SK-N-SH (cell line): ENCODE measurements at regions not wholly inside any gene's neighbourhood (a gene's known extent, or its start where the extent isn't known, plus 50 kb on each side); places are given as distances from the start of the nearest gene placed in this dataset.

Experiments
- CTCF ChIA-PET: fragments of 300-600, 350-600 bp; formaldehyde crosslinking; extraction: SDS; loops from one replicate; lab custom pipeline; 2021; lab: Yijun Ruan, JAX
- POLR2A ChIA-PET: fragments of 350-600 bp; sonication (Branson Sonifier 250); formaldehyde crosslinking; extraction: SDS; loops from one replicate; lab custom pipeline; 2020; ENCODE audit warnings: antibody characterized with exemption, inconsistent platforms; lab: Yijun Ruan, JAX
- DNase-seq: peaks from one replicate; pipeline ENCODE4 v3.0.0; 2012
- H2AFZ ChIP-seq: fragments of 200-600 bp; sonication (generic); 2 replicates; pipeline ENCODE4 v1.8.1; 2016; ENCODE audit warnings: antibody characterized with exemption, mild to moderate bottlenecking, low read depth
- H3F3A ChIP-seq: fragments of 200-600 bp; sonication (generic); replicated peaks from 2 replicates; pipeline ENCODE3; 2016; ENCODE audit warnings: antibody characterized with exemption, mild to moderate bottlenecking; ENCODE audit not compliant: insufficient read depth
- H3K27ac ChIP-seq, 2 experiments: fragments of 200-500 bp in 1 of 2; fragments of 200-600 bp in 1 of 2; sonication (Bioruptor generic) in 1 of 2; sonication (generic), shearing (Covaris generic) in 1 of 2; 2 replicates each; pipeline versions ENCODE4 v1.5.1 to v1.6.1; 2014 to 2016; ENCODE audit warnings: low read depth in 2 of 2, inconsistent platforms in 1 of 2, low read length in 1 of 2, mild to moderate bottlenecking in 1 of 2, mixed read lengths in 1 of 2
- H3K27me3 ChIP-seq: fragments of 200-600 bp; sonication (generic), shearing (Covaris generic); 2 replicates; pipeline ENCODE4 v1.6.1; 2016; ENCODE audit warnings: mixed run types; ENCODE audit not compliant: insufficient read depth
- H3K36me3 ChIP-seq, 2 experiments: fragments of 200-500 bp in 1 of 2; fragments of 200-600 bp in 1 of 2; sonication (Bioruptor generic) in 1 of 2; sonication (generic) in 1 of 2; replicated peaks in 1 of 2; 2 replicates each; pipeline versions ENCODE3 to v1.5.1; 2014 to 2016; ENCODE audit warnings: low read length in 1 of 2, mild to moderate bottlenecking in 1 of 2; ENCODE audit not compliant: insufficient read depth in 2 of 2, control insufficient read depth in 1 of 2
- H3K4me1 ChIP-seq, 2 experiments: fragments of 200-500 bp in 1 of 2; fragments of 200-600 bp in 1 of 2; sonication (Bioruptor generic) in 1 of 2; sonication (generic), shearing (Covaris generic) in 1 of 2; 2 replicates each; pipeline versions ENCODE4 v1.5.1 to v1.6.1; 2014 to 2016; ENCODE audit warnings: low read depth in 1 of 2, low read length in 1 of 2, mixed run types in 1 of 2; ENCODE audit not compliant: insufficient read depth in 2 of 2, control insufficient read depth in 1 of 2
- H3K4me2 ChIP-seq: fragments of 200-600 bp; sonication (generic), shearing (Covaris generic); 2 replicates; pipeline ENCODE4 v1.6.1; 2017; ENCODE audit warnings: mixed run types
- H3K4me3 ChIP-seq, 2 experiments: fragments of 200-500 bp in 1 of 2; fragments of 200-600 bp in 1 of 2; sonication (Bioruptor generic) in 1 of 2; sonication (generic), shearing (Covaris generic) in 1 of 2; 2 replicates each; pipeline versions ENCODE4 v1.5.1 to v1.8.1; 2014 to 2016; ENCODE audit warnings: low read depth in 2 of 2, inconsistent platforms in 1 of 2, low read length in 1 of 2, mild to moderate bottlenecking in 1 of 2, mixed read lengths in 1 of 2, moderate library complexity in 1 of 2
- H3K79me2 ChIP-seq: fragments of 200-600 bp; sonication (generic); 2 replicates; pipeline ENCODE4 v1.8.1; 2017; ENCODE audit warnings: mild to moderate bottlenecking; ENCODE audit not compliant: insufficient read depth
- H3K9ac ChIP-seq: fragments of 200-600 bp; sonication (generic); 2 replicates; pipeline ENCODE4 v1.6.1; 2017; ENCODE audit warnings: mixed run types
- H3K9me2 ChIP-seq: fragments of 200-600 bp; sonication (generic); 2 replicates; pipeline ENCODE4 v1.6.1; 2017; ENCODE audit warnings: mixed run types
- H3K9me3 ChIP-seq: fragments of 200-600 bp; sonication (generic); 2 replicates; pipeline ENCODE4 v1.6.1; 2017; ENCODE audit warnings: mixed run types, mild to moderate bottlenecking, moderate library complexity
- H4K20me1 ChIP-seq: fragments of 200-600 bp; sonication (generic); 2 replicates; pipeline ENCODE4 v1.6.1; 2017; ENCODE audit warnings: mild to moderate bottlenecking, mixed run types; ENCODE audit not compliant: insufficient read depth
- CTCF ChIP-seq: fragments of 200-600 bp; sonication (generic); IDR thresholded peaks from 2 replicates; pipeline ENCODE4 v1.6.1; 2017; ENCODE audit warnings: antibody characterized with exemption, mild to moderate bottlenecking, moderate library complexity
- ELF1 ChIP-seq: IDR thresholded peaks from 2 replicates; pipeline ENCODE4 v1.4.0; 2012
- EZH2phosphoT487 ChIP-seq: fragments of 200-600 bp; sonication (generic); IDR thresholded peaks from 2 replicates; pipeline ENCODE4 v1.6.1; 2017; ENCODE audit warnings: low read depth, mixed run types, mild to moderate bottlenecking, antibody characterized with exemption, moderate library complexity, borderline replicate concordance
- FOSL2 ChIP-seq: IDR thresholded peaks from 2 replicates; pipeline ENCODE4 v1.4.0; 2012; ENCODE audit warnings: low read depth, mild to moderate bottlenecking, moderate library complexity, borderline replicate concordance
- FOXM1 ChIP-seq: IDR thresholded peaks from 2 replicates; pipeline ENCODE4 v1.4.0; 2012; ENCODE audit warnings: low read depth, mild to moderate bottlenecking
- GABPA ChIP-seq: IDR thresholded peaks from 2 replicates; pipeline ENCODE4 v1.4.0; 2012; ENCODE audit warnings: low read depth, mild to moderate bottlenecking
- JUND ChIP-seq: IDR thresholded peaks from 2 replicates; pipeline ENCODE4 v1.4.0; 2012
- MEF2A ChIP-seq: IDR thresholded peaks from 2 replicates; pipeline ENCODE4 v1.4.0; 2012; ENCODE audit warnings: low read depth, borderline replicate concordance
- NFIC ChIP-seq: IDR thresholded peaks from 2 replicates; pipeline ENCODE4 v1.4.0; 2012; ENCODE audit warnings: borderline replicate concordance
- PBX3 ChIP-seq: IDR thresholded peaks from 2 replicates; pipeline ENCODE4; 2012
- POLR2AphosphoS5 ChIP-seq: IDR thresholded peaks from 2 replicates; pipeline ENCODE4 v1.6.1; 2012; ENCODE audit warnings: low read depth, low read length
- RAD21 ChIP-seq: IDR thresholded peaks from 2 replicates; pipeline ENCODE4 v1.6.1; 2012; ENCODE audit warnings: mild to moderate bottlenecking, low read length
- REST ChIP-seq: IDR thresholded peaks from 2 replicates; pipeline ENCODE4 v1.6.1; 2012; ENCODE audit warnings: mild to moderate bottlenecking, low read depth, low read length, moderate library complexity
- RFX5 ChIP-seq: IDR thresholded peaks from 2 replicates; pipeline ENCODE4 v1.6.1; 2012; ENCODE audit warnings: mild to moderate bottlenecking, improper control_type of control experiment, low read length
- RXRA ChIP-seq: IDR thresholded peaks from 2 replicates; pipeline ENCODE4 v1.4.0; 2012; ENCODE audit warnings: low read depth, mild to moderate bottlenecking, borderline replicate concordance
- SIN3A ChIP-seq: IDR thresholded peaks from 2 replicates; pipeline ENCODE4 v1.6.1; 2012; ENCODE audit warnings: low read depth, mild to moderate bottlenecking, low read length, moderate library complexity, borderline replicate concordance
- SMC3 ChIP-seq: IDR thresholded peaks from 2 replicates; pipeline ENCODE4 v1.6.1; 2012; ENCODE audit warnings: low read depth, low read length, improper control_type of control experiment
- TCF12 ChIP-seq: IDR thresholded peaks from 2 replicates; pipeline ENCODE4 v1.4.0; 2012
- ZBTB33 ChIP-seq: IDR thresholded peaks from 2 replicates; pipeline ENCODE4 v1.4.0; 2012; ENCODE audit warnings: low read depth, borderline replicate concordance
- WGBS: methylation state at CpG from one replicate; pipeline ENCODE4 v1.1.6; 2017; ENCODE audit warnings: low lambda C conversion rate; 5-methylcytosine and 5-hydroxymethylcytosine counted together

- DNase-seq: no peak
- Histone ChIP-seq H3K9me2 (no peaks in the 10 kb centered on the region), H3K79me2 (no peaks in the 10 kb centered on the region), H3K27me3 (no peaks in the 10 kb centered on the region), H3K4me1 (no peaks in the 10 kb centered on the region; a peak in 1 of 4 replicates), H3K9me3 (no peaks in the 10 kb centered on the region), H3F3A (no peaks in the 10 kb centered on the region), H3K4me3 (no peak overlapping the region), H3K9ac (no peak overlapping the region), H3K36me3 (no peaks in the 10 kb centered on the region), H2AFZ (no peak overlapping the region), H4K20me1 (no peaks in the 10 kb centered on the region), H3K27ac (no peak overlapping the region), H3K4me2 (no peak overlapping the region)
- WGBS: 87% methylated on average over 2 of the region's 2 CpGs
- POLR2A ChIA-PET: no interaction called here
- no peak for TF ChIP-seq ZBTB33
- TF ChIP-seq PBX3: no peak
- TF ChIP-seq MEF2A: no peak
- no peak for TF ChIP-seq TCF12
- no peak for TF ChIP-seq NFIC
- TF ChIP-seq ELF1: no peak
- no peak for TF ChIP-seq EZH2phosphoT487
- no peak for TF ChIP-seq CTCF
- no peak for TF ChIP-seq POLR2AphosphoS5
- TF ChIP-seq SIN3A: no peak
- TF ChIP-seq RFX5: no peak
- CTCF ChIA-PET: interaction anchor here (1.5 kb wide), 1 partner anchor 19 kb away, joined by 4 read pairs; no protein-coding TSS in a partner anchor
Observed at GRCh38 chr16:54453871-54454270, 167.3 kb upstream of the IRX3 start.

- Histone ChIP-seq H4K20me1 (no peaks in the 10 kb centered on the region), H3K27ac (no peak overlapping the region; a peak in 1 of 4 replicates), H3K9me2 (no peaks in the 10 kb centered on the region), H2AFZ (no peak overlapping the region), H3K9ac (no peak overlapping the region), H3K9me3 (no peaks in the 10 kb centered on the region), H3K4me1 (peaks cover 7 to 20% of the 10 kb centered on the region in 2 experiments; a peak in 2 of 4 replicates), H3K27me3 (no peaks in the 10 kb centered on the region), H3K4me2 (peak overlapping the region; percentile 44; the same call in 1 of the 2 replicates), H3K4me3 (no peak overlapping the region), H3K36me3 (no peaks in the 10 kb centered on the region), H3K79me2 (no peaks in the 10 kb centered on the region), H3F3A (peaks cover 13% of the 10 kb centered on the region)
- ChIA-PET CTCF (interaction anchor here (1.3 to 1.4 kb wide), 2 partner anchors 9 to 11 kb away, joined by 3 read pairs; no protein-coding TSS in a partner anchor), POLR2A (interaction anchor here (0.6 kb wide), 1 partner anchor 909 kb away, joined by 5 read pairs; no protein-coding TSS in a partner anchor)
- 69% methylated on average over 18 of the region's 20 CpGs for WGBS
- no peak for DNase-seq
- no peak for TF ChIP-seq RAD21
- TF ChIP-seq FOSL2: peak; percentile 95
- no peak for TF ChIP-seq EZH2phosphoT487
- TF ChIP-seq GABPA: no peak
- peak; percentile 91 for TF ChIP-seq JUND
- TF ChIP-seq RXRA: peak; percentile 27; the same call in 1 of the 2 replicates
- no peak for TF ChIP-seq SMC3
- TF ChIP-seq FOXM1: 0 out of 2 replicates have a peak, but pooled peaks have one; percentile 29
- TF ChIP-seq REST: 0 out of 2 replicates have a peak, but pooled peaks have one; percentile 30
Observed at GRCh38 chr16:54447576-54448440, 161.2 kb upstream of the IRX3 start.
